GM18907 (cell line): ENCODE measurements at regions not wholly inside any gene's neighbourhood (a gene's known extent, or its start where the extent isn't known, plus 50 kb on each side); places are given as distances from the start of the nearest gene placed in this dataset.
"Not testable (repeated sequence)": the region's sequence is repeated elsewhere in the genome, so short reads cannot be mapped to it uniquely, and the experiment has no call there.

Experiments
- ATAC-seq: cut with Tn5 transposase; IDR thresholded peaks from one replicate; pipeline ENCODE4 v1.9.1; 2021; ENCODE audit warnings: mild to moderate bottlenecking, moderate library complexity; ENCODE audit not compliant: unreplicated experiment

DNA sequence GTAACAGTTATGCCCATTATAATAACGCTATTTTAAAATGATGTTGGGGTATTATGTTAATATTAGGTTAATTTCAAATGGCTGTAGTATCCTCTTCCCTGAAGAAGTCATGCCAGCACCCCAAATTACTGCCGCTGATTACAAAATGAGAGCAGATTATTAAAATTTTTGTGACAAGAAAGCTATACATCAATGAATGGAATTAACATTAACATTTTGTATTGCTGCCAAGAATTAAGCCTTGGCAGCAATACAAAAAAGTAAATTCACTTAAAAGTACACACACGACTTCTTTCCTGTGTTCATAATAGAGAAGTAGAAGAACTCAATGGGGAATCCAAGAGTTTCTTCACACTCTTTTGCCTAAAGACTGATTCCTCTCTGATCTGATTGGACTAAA is 482.8 kb downstream of the STIM2 start:
- no peak for ATAC-seq

- ATAC-seq = no peak
Observed at GRCh38 chr4:27350161-27350560, 489.5 kb downstream of the STIM2 start.

DNA sequence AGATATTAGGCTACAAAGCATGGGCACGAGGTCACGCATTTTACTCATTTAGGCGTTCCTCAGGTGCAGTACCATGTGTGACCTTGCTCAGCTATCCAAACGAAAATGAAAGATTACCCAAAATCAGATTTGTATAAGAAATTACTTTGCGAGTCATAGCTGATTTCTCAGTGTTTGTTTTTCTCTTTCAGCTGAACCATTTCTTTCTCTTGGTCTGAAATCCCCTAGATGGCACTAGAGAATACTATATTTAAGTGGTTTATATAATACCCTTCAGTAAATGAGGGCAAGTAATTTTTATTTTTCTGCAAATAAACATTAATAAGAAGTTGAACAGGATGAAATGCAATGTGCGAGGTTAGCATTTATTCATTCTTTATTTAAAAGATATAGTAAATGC is 496.6 kb downstream of the STIM2 start:
- no peak for ATAC-seq

DNA sequence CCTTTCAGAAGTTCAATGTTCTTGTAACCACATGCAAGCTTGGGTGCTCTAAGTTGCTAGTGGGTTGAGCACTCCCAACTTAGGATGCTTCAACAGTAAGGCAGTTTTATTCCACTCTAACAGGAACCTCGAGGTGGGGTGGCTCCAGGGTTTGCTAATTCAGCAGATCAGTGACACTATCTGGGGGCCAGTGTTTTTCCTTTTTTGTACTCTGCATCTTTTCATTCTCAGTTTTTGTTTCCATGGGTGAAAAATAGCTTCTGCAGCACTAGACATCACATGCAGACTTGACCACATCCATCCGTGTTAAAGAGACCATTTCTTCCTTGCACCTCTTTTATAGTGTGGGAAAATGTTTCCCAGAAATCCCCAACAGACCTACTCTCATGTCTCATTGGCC is 497.6 kb downstream of the STIM2 start:
- ATAC-seq = no peak

GRCh38 chr4:27360131-27360530 is 499.5 kb downstream of the STIM2 start:
- ATAC-seq = no peak

- no peak for ATAC-seq
Observed at GRCh38 chr4:27360790-27361267, 500.2 kb downstream of the STIM2 start.

DNA sequence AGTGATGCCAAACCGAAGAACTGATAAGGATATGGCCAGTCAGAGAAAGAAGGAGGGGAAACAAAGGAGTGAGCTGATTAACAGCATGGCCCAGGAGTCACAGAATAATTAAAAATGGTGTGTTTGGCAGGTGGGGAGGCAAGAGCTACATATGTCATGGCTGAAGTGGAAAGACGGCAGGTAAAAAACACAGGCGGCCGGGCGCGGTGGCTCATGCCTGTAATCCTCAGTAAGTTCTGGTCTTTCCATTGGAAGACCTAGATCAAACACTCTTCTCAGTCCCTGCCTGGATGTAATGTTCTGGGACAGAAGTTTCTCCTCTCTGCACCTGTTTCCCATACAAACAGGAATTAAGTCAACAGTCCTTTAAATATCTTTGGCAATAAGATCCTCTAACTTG is 503.9 kb downstream of the STIM2 start:
- no peak for ATAC-seq

- no peak for ATAC-seq
Observed at GRCh38 chr4:27366104-27366823, 505.6 kb downstream of the STIM2 start.

DNA sequence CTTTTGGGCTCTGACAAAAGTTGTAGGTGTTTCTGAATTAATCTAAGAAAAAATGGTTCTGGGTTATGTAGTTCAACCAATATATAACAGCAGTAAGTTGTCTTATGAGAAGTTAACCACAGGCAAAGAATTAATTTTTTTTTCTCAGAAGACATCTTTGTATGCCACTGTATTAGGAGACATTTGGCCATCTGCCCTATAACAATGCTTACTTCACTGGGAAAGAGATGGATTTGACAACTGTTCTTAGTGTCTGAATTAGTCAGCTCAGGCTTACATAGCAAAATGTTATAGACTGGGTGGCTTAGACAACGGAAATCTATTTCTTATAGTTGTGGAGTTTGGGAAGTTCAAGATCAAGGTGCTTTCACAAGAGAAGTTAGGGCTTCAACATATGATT is 508.1 kb downstream of the STIM2 start:
- no peak for ATAC-seq

GRCh38 chr4:27381815-27382214 is 521.2 kb downstream of the STIM2 start:
- no peak for ATAC-seq

DNA sequence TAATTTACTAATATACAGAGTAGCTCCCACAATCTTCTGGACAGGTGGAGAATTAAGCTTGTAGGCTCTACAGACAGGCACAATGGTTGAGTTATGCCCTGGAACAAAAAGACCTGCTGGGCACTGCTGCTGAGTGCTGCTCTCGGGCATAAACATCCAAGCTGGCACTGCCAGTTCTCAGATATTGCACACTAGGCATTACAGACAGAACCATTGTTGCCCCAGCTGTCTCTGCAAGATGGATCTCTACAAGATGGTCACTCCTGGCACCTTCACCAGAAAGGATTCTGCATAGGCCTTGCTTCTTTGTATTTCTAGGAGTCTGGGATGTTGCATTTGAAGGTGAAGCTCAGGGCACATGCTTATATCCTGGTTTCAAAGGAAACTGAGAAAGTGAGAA is 527.1 kb downstream of the STIM2 start:
- no peak for ATAC-seq

DNA sequence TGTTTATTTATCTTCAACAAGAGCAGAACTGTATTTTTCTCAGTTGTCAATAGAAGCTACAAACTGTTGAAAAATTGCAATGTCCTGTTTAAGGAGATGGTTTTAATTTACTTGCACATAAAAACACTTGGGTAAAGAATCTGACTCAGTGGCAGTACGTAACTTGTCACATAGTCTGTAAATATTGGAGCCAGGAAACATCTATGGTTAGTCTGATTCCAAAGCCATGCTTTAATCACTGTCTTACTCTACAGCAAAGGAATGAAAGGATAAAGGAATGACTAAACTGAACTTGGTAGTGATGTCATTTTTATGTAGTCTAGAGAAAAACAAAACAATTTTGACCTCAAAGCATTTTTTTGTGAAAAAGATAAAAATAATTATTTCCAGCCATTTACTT is 537.2 kb downstream of the STIM2 start:
- ATAC-seq = no peak

DNA sequence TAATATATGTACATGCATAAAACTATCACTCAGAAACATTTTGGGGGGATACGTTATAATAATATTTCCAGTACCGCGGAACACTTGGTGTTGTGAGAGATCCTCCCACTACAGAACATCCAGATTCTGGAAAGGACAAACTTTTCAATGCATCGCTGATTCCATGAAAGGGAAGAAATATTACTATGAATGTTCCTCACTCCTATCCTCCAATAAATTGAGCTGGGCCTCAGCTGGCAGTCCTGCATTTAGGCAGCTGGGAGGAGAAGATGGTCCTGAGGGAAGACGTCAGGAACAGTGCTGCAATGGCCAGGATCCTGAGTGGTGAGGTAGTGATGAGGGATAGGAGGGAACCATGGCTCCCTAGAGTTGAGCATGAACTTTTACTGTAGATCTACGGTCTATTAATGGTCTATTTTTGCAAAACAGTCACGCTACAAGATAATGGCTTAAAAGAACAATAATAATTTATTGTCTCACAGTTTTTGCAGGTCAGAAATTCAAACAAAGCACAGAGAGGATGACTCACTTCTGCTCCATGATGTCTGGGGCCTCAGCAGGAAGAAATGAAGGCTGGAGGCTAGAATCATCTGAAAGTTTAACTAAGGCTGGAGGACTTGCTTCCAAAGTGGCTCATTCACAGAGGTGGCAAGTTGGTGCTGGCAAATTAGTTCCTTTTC is 538.1 kb downstream of the STIM2 start:
- no peak for ATAC-seq

DNA sequence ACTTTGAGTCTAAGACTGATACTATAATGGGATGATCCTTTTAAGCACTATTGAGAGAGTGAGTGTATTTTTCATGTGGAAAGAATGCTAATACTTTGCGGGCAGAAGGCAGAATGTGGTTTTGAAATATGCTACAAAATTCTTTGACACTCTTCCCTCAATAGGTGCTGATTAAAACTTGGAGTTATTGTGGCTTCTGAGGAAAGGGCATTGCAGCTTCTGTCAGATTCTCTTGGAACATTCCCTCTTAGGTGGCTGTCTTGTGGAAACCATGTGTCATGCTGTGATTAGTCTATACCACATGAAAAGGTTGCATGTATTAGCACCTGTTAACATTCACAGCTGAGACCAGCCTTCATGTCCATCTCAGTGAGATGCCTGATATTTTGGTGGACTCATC is 547.0 kb downstream of the STIM2 start:
- no peak for ATAC-seq

- no peak for ATAC-seq
Observed at GRCh38 chr4:27412613-27413012, 552.0 kb downstream of the STIM2 start.

DNA sequence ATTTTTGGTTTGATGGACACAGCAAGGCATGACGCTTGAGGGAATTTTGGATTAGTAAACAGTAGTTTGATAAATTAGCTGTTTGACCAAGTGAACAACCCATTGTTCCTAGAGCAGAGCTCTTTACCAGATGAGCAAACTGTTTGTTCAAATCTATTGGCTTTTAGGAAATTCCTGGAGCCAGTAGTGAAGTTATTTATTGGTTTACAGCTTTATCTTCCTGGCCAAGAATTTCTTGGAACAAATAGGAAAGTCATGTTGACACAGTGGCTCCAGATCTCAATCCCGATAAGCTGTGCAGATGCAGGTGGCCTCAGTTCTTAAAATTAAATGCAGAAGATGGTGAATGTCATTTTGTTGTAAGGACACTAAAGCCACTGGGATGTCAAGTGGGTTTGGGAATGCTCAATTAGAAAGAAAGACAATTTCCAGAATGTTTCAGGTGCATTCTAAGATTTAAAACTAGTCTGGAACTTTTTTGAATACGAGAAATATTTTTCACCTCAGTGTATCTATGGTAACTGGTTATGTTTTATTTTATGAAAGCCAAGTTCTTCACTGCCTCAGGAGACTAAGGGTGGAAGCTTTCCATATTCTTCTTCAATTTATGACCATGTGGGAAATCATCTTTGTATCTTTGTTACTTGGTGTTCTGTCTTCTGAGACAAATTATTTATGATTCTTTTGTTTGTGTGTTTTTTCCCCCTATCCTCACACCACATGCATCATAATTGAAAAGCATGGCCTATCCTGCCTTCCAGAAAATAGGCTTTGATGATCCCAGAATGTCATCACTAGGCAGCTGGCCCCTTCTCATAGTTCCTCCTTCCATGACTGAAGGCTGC is 554.5 kb downstream of the STIM2 start:
- ATAC-seq = no peak

- no peak for ATAC-seq
Observed at GRCh38 chr4:27428661-27429060, 568.0 kb downstream of the STIM2 start.

GRCh38 chr4:27429364-27429871 is 568.8 kb downstream of the STIM2 start:
- ATAC-seq = no peak

- ATAC-seq = no peak
Observed at GRCh38 chr4:27442146-27442545, 581.5 kb downstream of the STIM2 start.

- not testable (repeated sequence) for ATAC-seq
Observed at GRCh38 chr4:27442661-27443060, 582.0 kb downstream of the STIM2 start.

DNA sequence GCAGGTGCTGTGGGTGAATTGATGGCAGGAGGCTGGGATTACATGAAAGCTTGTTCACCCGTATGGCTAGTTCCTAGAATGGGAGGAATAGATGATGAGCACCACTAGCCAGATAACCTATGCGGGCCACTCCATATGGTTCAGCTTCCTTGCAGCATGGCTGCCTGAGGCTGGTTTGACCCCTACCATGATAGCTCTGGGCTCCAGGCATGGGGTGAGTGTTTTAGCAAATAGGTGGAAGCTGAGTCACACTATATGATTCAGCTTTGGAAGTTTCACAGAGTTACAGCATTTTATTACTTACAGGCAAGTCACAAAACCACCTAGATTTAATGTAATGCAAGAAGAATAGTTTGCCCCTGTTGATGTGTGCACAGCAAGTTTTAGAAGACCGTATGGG is 603.2 kb downstream of the STIM2 start:
- no peak for ATAC-seq
